Trophoblast cell (in vitro differentiated cells and primary cell): ENCODE measurements at regions not wholly inside any gene's neighbourhood (a gene's known extent, or its start where the extent isn't known, plus 50 kb on each side); places are given as distances from the start of the nearest gene placed in this dataset.

Experiments
- DNase-seq, 2 donors: peaks; one replicate each; pipeline ENCODE4 v3.0.0-alpha.2; 2016
- H2AFZ ChIP-seq: 2 replicates; pipeline ENCODE4 v1.6.1; 2013; ENCODE audit warnings: low read length, moderate library complexity, mild to moderate bottlenecking; ENCODE audit not compliant: insufficient read depth, poor library complexity
- H2AK5ac ChIP-seq: 2 replicates; pipeline ENCODE4 v1.6.1; 2013; ENCODE audit warnings: mild to moderate bottlenecking, low read length
- H2BK120ac ChIP-seq: 2 replicates; pipeline ENCODE4 v1.6.1; 2013; ENCODE audit warnings: low read length, mild to moderate bottlenecking, moderate library complexity; ENCODE audit not compliant: insufficient read depth, poor library complexity
- H2BK12ac ChIP-seq: 2 replicates; pipeline ENCODE4 v1.6.1; 2013; ENCODE audit warnings: mild to moderate bottlenecking, low read length, moderate library complexity
- H2BK5ac ChIP-seq: 2 replicates; pipeline ENCODE4 v1.6.1; 2013; ENCODE audit warnings: low read length, low read depth, moderate library complexity, mild to moderate bottlenecking; ENCODE audit not compliant: poor library complexity
- H3K14ac ChIP-seq: 2 replicates; pipeline ENCODE4 v1.6.1; 2013; ENCODE audit warnings: mild to moderate bottlenecking, low read length
- H3K18ac ChIP-seq: 2 replicates; pipeline ENCODE4 v1.6.1; 2013; ENCODE audit warnings: mild to moderate bottlenecking, low read length
- H3K23ac ChIP-seq: 2 replicates; pipeline ENCODE4 v1.6.1; 2013; ENCODE audit warnings: low read length
- H3K27ac ChIP-seq: 2 replicates; pipeline ENCODE4 v1.5.1; 2013; ENCODE audit warnings: low read depth, mild to moderate bottlenecking, inconsistent platforms, low read length, moderate library complexity
- H3K27me3 ChIP-seq: 2 replicates; pipeline ENCODE4 v1.6.1; 2013; ENCODE audit warnings: inconsistent platforms, mild to moderate bottlenecking, low read length, moderate library complexity; ENCODE audit not compliant: insufficient read depth
- H3K36me3 ChIP-seq, 2 experiments: 1 replicate in 1 of 2; 2 replicates in 1 of 2; pipeline ENCODE4 v1.6.1; 2013; ENCODE audit warnings: low read length in 2 of 2, mild to moderate bottlenecking in 2 of 2, moderate library complexity in 1 of 2; ENCODE audit not compliant: insufficient read depth in 2 of 2, control insufficient read depth in 1 of 2
- H3K4ac ChIP-seq: 2 replicates; pipeline ENCODE4 v1.6.1; 2013; ENCODE audit warnings: low read depth, mild to moderate bottlenecking, low read length, moderate library complexity
- H3K4me1 ChIP-seq, 2 experiments: 1 replicate in 1 of 2; 2 replicates in 1 of 2; pipeline ENCODE4 v1.6.1; 2013; ENCODE audit warnings: low read length in 2 of 2, mild to moderate bottlenecking in 2 of 2, moderate library complexity in 1 of 2; ENCODE audit not compliant: insufficient read depth in 2 of 2, control insufficient read depth in 1 of 2
- H3K4me2 ChIP-seq: 2 replicates; pipeline ENCODE4 v1.6.1; 2013; ENCODE audit warnings: inconsistent platforms, mild to moderate bottlenecking, low read length, moderate library complexity
- H3K4me3 ChIP-seq: 2 replicates; pipeline ENCODE4 v1.5.1; 2013; ENCODE audit warnings: mild to moderate bottlenecking, low read depth, low read length, inconsistent platforms
- H3K79me1 ChIP-seq: one replicate; pipeline ENCODE4 v1.6.1; 2013; ENCODE audit warnings: low read length
- H3K79me2 ChIP-seq: 2 replicates; pipeline ENCODE4 v1.6.1; 2013; ENCODE audit warnings: low read length, mild to moderate bottlenecking; ENCODE audit not compliant: control insufficient read depth, insufficient read depth, poor library complexity
- H3K9ac ChIP-seq: 2 replicates; pipeline ENCODE4 v1.6.1; 2013; ENCODE audit warnings: mild to moderate bottlenecking, low read length
- H3K9me3 ChIP-seq: 2 replicates; pipeline ENCODE4 v1.6.1; 2013; ENCODE audit warnings: low read depth, mild to moderate bottlenecking, control low read depth, inconsistent platforms, low read length; ENCODE audit not compliant: insufficient read depth
- H4K12ac ChIP-seq: 2 replicates; pipeline ENCODE4 v1.6.1; 2013; ENCODE audit warnings: low read depth, mild to moderate bottlenecking, low read length, moderate library complexity
- H4K8ac ChIP-seq: 2 replicates; pipeline ENCODE4 v1.6.1; 2013; ENCODE audit warnings: low read depth, mild to moderate bottlenecking, low read length, moderate library complexity
- H4K91ac ChIP-seq: one replicate; pipeline ENCODE4 v1.6.1; 2013; ENCODE audit warnings: low read depth, mild to moderate bottlenecking, low read length, moderate library complexity
- WGBS: extraction: QIAGEN DNeasy Blood & Tissue Kit; methylation state at CpG from one replicate; pipeline ENCODE4 v1.1.7; 2013; ENCODE audit warnings: missing lambda C conversion rate; ENCODE audit not compliant: insufficient read length, insufficient coverage; ENCODE audit errors: extremely low coverage; 5-methylcytosine and 5-hydroxymethylcytosine counted together

GRCh38 chr10:31612082-31612481 is 293.1 kb downstream of the ZEB1 start:
- H4K8ac ChIP-seq: no peak overlapping the region
- no peak overlapping the region for H3K4ac ChIP-seq
- no peaks in the 10 kb centered on the region for H3K4me1 ChIP-seq
- no peak overlapping the region for H4K91ac ChIP-seq
- H2BK12ac ChIP-seq: no peak overlapping the region
- H3K9ac ChIP-seq: no peak overlapping the region
- H3K4me2 ChIP-seq: no peak overlapping the region
- H3K4me3 ChIP-seq: no peak overlapping the region
- H2AFZ ChIP-seq: no peak overlapping the region
- H2AK5ac ChIP-seq: no peak overlapping the region
- DNase-seq: no peak
- no peaks in the 10 kb centered on the region for H3K9me3 ChIP-seq
- H3K27me3 ChIP-seq: no peaks in the 10 kb centered on the region
- no peaks in the 10 kb centered on the region for H3K36me3 ChIP-seq
- no CpG with 5 or more reads among the region's 4 CpGs for WGBS
- no peaks in the 10 kb centered on the region for H3K79me1 ChIP-seq
- no peak overlapping the region for H2BK5ac ChIP-seq
- no peaks in the 10 kb centered on the region for H3K79me2 ChIP-seq
- H3K23ac ChIP-seq: no peak overlapping the region
- H4K12ac ChIP-seq: no peak overlapping the region
- H3K14ac ChIP-seq: no peak overlapping the region
- no peak overlapping the region for H3K27ac ChIP-seq
- no peak overlapping the region for H3K18ac ChIP-seq
- no peak overlapping the region for H2BK120ac ChIP-seq

GRCh38 chr10:31611161-31611560 is 292.1 kb downstream of the ZEB1 start:
- no peak overlapping the region for H3K23ac ChIP-seq
- no peaks in the 10 kb centered on the region for H3K79me1 ChIP-seq
- no peak overlapping the region for H4K8ac ChIP-seq
- H2BK5ac ChIP-seq: no peak overlapping the region
- no peak overlapping the region for H2AK5ac ChIP-seq
- no peak overlapping the region for H2BK120ac ChIP-seq
- H3K27ac ChIP-seq: no peak overlapping the region
- DNase-seq: no peak
- H2BK12ac ChIP-seq: no peak overlapping the region
- H3K4ac ChIP-seq: no peak overlapping the region
- no peak overlapping the region for H3K18ac ChIP-seq
- H3K9ac ChIP-seq: no peak overlapping the region
- H3K4me3 ChIP-seq: no peak overlapping the region
- no peak overlapping the region for H4K12ac ChIP-seq
- H3K14ac ChIP-seq: no peak overlapping the region
- H3K27me3 ChIP-seq: no peaks in the 10 kb centered on the region
- H4K91ac ChIP-seq: no peak overlapping the region
- H3K4me2 ChIP-seq: no peak overlapping the region
- no peak overlapping the region for H2AFZ ChIP-seq
- no peaks in the 10 kb centered on the region for H3K9me3 ChIP-seq
- no peaks in the 10 kb centered on the region for H3K36me3 ChIP-seq
- no peaks in the 10 kb centered on the region for H3K79me2 ChIP-seq
- WGBS: no CpG with 5 or more reads among the region's 7 CpGs
- H3K4me1 ChIP-seq: no peaks in the 10 kb centered on the region

DNA sequence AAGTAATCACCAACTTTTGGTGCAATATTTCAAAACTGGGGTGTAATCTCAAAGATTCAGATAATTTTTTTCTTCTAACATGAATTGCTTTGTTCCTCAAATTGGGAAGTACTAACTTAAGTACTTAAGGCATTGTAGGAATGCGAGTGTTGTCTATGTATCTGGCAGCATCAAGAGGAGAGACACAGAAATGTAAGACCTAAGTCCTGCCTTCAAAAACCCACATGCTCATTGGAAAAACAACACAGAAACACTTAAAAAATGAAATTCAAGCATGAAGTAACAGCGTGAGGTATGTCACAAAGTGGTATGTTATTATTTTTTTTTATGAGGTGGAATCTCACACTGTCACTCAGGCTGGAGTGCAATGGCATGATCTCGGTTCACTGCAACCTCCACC is 288.5 kb downstream of the ZEB1 start:
- H2BK5ac ChIP-seq: no peak overlapping the region
- no peak overlapping the region for H3K23ac ChIP-seq
- H3K36me3 ChIP-seq: no peaks in the 10 kb centered on the region
- H3K79me2 ChIP-seq: no peaks in the 10 kb centered on the region
- H3K4me3 ChIP-seq: no peak overlapping the region
- WGBS: no CpG with 5 or more reads among the region's 3 CpGs
- H3K18ac ChIP-seq: no peak overlapping the region
- H3K4me2 ChIP-seq: no peak overlapping the region
- no peak overlapping the region for H4K8ac ChIP-seq
- H3K27ac ChIP-seq: no peak overlapping the region
- H2AFZ ChIP-seq: no peak overlapping the region
- H3K14ac ChIP-seq: no peak overlapping the region
- H4K91ac ChIP-seq: no peak overlapping the region
- no peak overlapping the region for H3K9ac ChIP-seq
- H2BK12ac ChIP-seq: no peak overlapping the region
- H3K4me1 ChIP-seq: peaks cover 6 to 10% of the 10 kb centered on the region in 2 experiments
- H3K9me3 ChIP-seq: peaks cover 4% of the 10 kb centered on the region
- H3K4ac ChIP-seq: no peak overlapping the region
- no peak overlapping the region for H2BK120ac ChIP-seq
- no peak overlapping the region for H2AK5ac ChIP-seq
- H4K12ac ChIP-seq: no peak overlapping the region
- peaks cover 8% of the 10 kb centered on the region for H3K79me1 ChIP-seq
- peak in 1 of 2 donors; percentile 74 for DNase-seq
- H3K27me3 ChIP-seq: no peaks in the 10 kb centered on the region

- Histone ChIP-seq H3K4me1 (peaks cover 6 to 11% of the 10 kb centered on the region in 2 experiments), H3K36me3 (no peaks in the 10 kb centered on the region), H3K23ac (no peak overlapping the region), H3K18ac (no peak overlapping the region), H3K9me3 (peaks cover 4% of the 10 kb centered on the region), H3K4me2 (no peak overlapping the region), H3K4me3 (no peak overlapping the region), H3K79me2 (no peaks in the 10 kb centered on the region), H2AFZ (no peak overlapping the region), H3K9ac (no peak overlapping the region), H2BK120ac (no peak overlapping the region), H4K8ac (no peak overlapping the region), H3K27me3 (no peaks in the 10 kb centered on the region), H2BK5ac (no peak overlapping the region), H4K12ac (no peak overlapping the region), H3K14ac (no peak overlapping the region), H4K91ac (no peak overlapping the region), H2BK12ac (no peak overlapping the region), H3K27ac (no peak overlapping the region), H3K4ac (no peak overlapping the region), H2AK5ac (no peak overlapping the region), H3K79me1 (peaks cover 8% of the 10 kb centered on the region)
- no peak for DNase-seq
Observed at GRCh38 chr10:31606841-31607240, 287.8 kb downstream of the ZEB1 start.
